Tibial nerve (tissue), 4 donors: ENCODE measurements at regions not wholly inside any gene's neighbourhood (a gene's known extent, or its start where the extent isn't known, plus 50 kb on each side); places are given as distances from the start of the nearest gene placed in this dataset.

Experiments used
- EP300 ChIP-seq, 2 donors: sonication (generic); formaldehyde crosslinking; IDR thresholded peaks; one replicate each; pipeline ENCODE4 v1.6.1; 2017; ENCODE audit warnings: antibody characterized with exemption in 2 of 2, mild to moderate bottlenecking in 1 of 2
- TF ChIP-seq, protein P1 (sequence below), 5 experiments: fragments of 200-600 bp in 3 of 5; fragments of 450-650 bp in 2 of 5; sonication (generic) in 3 of 5; IDR thresholded peaks; one replicate each; pipeline ENCODE4 v1.5.1; 2016 to 2019; ENCODE audit warnings: antibody characterized with exemption in 5 of 5, mild to moderate bottlenecking in 3 of 5, moderate library complexity in 2 of 5

DNA sequence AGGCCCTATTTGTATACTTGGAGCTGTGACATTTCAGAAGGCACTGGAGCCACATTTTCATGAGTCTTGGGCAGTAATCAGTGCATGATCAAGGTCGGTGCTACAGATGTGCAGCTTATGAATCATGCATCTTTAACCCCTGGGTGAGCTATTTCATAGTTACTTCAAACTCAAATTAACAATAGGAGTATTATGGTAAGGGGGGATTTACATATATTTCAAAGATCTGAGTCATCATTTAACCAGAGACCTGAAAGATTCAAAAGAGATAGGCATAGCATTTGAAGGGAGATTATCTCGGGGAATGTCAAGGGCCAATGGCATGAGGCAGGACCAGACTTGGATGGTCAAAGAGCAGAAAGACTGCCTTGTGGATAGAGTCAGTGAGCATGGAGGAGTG is 169.0 kb upstream of the GRIN3A start:
- TF ChIP-seq, protein P1, sequence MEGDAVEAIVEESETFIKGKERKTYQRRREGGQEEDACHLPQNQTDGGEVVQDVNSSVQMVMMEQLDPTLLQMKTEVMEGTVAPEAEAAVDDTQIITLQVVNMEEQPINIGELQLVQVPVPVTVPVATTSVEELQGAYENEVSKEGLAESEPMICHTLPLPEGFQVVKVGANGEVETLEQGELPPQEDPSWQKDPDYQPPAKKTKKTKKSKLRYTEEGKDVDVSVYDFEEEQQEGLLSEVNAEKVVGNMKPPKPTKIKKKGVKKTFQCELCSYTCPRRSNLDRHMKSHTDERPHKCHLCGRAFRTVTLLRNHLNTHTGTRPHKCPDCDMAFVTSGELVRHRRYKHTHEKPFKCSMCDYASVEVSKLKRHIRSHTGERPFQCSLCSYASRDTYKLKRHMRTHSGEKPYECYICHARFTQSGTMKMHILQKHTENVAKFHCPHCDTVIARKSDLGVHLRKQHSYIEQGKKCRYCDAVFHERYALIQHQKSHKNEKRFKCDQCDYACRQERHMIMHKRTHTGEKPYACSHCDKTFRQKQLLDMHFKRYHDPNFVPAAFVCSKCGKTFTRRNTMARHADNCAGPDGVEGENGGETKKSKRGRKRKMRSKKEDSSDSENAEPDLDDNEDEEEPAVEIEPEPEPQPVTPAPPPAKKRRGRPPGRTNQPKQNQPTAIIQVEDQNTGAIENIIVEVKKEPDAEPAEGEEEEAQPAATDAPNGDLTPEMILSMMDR (IDR thresholded peaks at IDR 0.05), result no peak
- no peak for TF ChIP-seq EP300 (IDR thresholded peaks at IDR 0.05)
